ENCODE measurements at regions not wholly inside any gene's neighbourhood (a gene's known extent, or its start where the extent isn't known, plus 50 kb on each side); places are given as distances from the start of the nearest gene placed in this dataset.
"Not testable (repeated sequence)": the region's sequence is repeated elsewhere in the genome, so short reads cannot be mapped to it uniquely, and the experiment has no call there.

DNA sequence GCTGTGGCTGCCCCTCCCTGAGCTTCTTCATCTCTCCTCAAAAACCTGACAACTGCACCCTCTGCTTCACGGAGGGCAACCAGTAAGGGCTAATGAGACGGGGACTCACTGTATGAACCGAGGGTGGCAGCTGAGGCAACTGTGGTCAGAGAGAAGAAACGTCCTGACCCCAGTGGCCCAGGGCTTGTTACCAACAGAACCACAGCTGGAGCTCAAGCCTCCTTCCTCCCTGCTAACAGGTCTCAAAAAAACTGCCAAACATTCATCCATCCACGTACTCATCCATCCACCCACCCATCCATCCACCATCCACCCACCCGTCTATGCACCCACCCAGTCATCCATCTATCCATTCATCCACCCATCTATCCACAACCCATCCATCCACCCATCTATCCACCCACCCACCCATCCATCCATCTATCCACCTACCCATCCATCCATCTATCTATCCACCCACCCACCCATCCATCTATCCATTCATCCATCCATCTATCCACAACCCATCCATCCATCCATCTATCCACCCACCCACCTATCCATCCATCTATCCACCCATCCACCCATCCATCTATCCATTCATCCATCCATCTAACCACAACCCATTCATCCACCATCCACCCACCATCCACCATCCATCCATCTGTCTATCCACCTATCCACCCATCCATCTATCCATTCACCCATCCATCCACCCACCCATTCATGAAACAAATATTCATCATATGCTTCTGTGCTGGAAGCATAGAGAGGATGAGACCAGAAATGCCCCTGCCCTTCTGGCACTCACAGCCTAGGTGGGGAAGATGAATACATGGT is 111.7 kb downstream of the PDGFA start:
- TF ChIP-seq, protein P1, sequence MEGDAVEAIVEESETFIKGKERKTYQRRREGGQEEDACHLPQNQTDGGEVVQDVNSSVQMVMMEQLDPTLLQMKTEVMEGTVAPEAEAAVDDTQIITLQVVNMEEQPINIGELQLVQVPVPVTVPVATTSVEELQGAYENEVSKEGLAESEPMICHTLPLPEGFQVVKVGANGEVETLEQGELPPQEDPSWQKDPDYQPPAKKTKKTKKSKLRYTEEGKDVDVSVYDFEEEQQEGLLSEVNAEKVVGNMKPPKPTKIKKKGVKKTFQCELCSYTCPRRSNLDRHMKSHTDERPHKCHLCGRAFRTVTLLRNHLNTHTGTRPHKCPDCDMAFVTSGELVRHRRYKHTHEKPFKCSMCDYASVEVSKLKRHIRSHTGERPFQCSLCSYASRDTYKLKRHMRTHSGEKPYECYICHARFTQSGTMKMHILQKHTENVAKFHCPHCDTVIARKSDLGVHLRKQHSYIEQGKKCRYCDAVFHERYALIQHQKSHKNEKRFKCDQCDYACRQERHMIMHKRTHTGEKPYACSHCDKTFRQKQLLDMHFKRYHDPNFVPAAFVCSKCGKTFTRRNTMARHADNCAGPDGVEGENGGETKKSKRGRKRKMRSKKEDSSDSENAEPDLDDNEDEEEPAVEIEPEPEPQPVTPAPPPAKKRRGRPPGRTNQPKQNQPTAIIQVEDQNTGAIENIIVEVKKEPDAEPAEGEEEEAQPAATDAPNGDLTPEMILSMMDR (IDR thresholded peaks at IDR 0.05; ENCODE audit: low read length, missing control alignments), result no peak
- no peak for DNase-seq (ENCODE audit: low read depth)
- no peak overlapping the region for H3K4me3 ChIP-seq (replicated peaks; ENCODE audit: low read depth, low read length)

DNA sequence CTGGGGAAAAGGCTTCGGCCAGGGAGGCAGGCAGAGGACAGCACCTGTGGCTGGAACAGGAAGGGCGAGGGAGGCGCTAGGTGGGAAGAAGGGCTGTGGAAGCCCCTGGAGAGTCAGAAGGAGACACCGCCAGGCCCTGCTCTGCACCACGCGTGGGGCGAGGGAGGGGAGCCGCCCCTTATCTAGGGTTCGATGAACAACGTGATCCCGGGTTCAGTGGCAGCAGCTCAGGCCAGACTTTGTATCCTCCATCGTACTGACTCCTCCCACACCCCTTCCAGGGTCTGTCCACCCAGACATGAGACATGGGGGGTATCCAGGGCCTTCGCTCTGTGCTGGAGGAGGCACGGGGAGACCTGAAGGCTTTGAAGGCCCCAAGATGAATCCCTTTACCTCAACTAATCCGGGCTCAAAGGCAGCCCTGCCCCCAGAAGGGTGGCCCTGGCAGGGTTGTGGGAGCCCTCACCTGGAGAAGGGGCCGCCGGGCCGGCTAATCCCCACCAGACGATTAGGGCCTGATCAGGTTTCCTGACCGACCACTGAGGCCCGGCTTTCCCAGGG is 110.8 kb downstream of the PDGFA start:
- no peak overlapping the region for H3K4me3 ChIP-seq (replicated peaks; ENCODE audit: low read depth, low read length)
- TF ChIP-seq, protein P1 (IDR thresholded peaks at IDR 0.05; ENCODE audit: low read length, missing control alignments), result no peak
- no peak for DNase-seq (ENCODE audit: low read depth)

DNA sequence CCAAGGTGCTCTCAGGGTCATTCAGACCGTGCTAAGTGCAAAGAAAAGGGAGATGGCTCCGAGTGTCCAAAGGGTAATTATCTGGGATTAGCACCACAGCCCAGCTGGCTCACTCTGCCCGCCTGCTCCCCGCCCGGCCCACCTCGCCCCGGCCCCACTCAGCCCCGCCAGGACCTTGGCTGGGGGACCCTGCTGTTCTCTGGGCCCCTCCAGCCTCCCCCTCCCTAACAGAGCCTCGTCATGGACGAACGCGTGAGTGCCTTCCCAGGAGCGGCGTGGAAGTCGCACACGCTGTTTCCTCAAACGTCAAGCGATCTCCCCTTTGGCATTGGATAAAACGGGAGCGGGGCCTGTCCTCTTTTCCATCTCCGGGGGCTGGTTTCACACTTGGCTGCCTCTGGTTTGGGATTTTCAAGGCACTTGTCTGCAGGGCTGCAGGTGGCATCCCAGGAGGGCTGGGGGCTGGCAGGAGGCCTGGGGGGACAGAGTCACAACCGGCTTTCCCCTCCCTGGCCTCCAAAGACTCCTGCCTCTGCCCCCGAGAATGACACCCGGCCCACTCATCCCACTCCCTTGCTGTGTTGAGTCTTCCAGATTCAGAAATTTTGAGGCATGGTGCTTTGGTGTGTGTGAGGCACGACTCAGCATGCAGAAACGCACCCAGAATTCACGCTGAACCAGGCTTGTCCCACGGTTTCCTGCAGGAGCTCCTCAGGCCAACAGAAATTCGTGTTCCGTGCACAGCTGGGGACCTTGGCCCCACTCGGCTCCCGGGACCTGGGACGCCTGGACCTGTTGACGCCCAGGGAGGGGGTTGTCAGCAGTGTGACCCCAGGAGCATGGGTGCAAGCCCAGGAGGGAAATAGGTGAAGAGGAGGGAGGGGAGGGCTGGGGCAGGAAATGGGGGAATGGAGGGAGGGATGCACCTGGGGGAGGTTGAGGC is 110.0 kb downstream of the PDGFA start:
- DNase-seq (ENCODE audit: low read depth), result no peak
- TF ChIP-seq, protein P1 (IDR thresholded peaks at IDR 0.05; ENCODE audit: low read length, missing control alignments), result no peak

DNA sequence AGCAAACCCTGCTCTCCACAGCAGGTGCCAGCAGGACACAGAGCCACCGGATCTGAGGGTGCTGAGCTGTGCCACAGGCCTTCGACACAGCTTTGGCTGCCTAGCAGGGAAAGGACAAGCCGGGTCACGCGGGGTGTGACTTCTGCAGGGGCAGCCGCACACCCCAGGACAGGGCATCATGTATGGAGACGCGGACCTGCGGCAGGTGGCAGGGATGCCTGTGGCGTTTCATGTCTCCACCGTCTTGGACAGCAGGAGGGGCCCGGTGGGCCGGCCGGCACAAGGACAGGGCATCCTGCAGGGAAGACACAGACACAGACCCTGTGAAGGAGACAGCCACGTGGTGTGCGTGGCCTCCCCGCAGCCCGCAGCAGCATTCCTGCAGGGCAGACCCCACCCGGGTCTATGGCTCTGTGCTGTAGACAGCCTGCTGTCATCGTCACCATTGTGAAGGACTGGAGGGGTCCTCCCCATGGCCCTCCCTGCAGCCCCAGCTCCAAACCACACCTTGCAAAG is 109.2 kb downstream of the PDGFA start:
- TF ChIP-seq, protein P1 (IDR thresholded peaks at IDR 0.05; ENCODE audit: low read length, missing control alignments), result no peak
- no peak for DNase-seq (ENCODE audit: low read depth)
- H3K4me3 ChIP-seq (replicated peaks; ENCODE audit: low read depth, low read length), result no peak overlapping the region

More for the DNA sequence above, 110.0 kb downstream of the PDGFA start:
- no peak overlapping the region for H3K4me3 ChIP-seq (replicated peaks; ENCODE audit: low read depth, low read length)

DNA sequence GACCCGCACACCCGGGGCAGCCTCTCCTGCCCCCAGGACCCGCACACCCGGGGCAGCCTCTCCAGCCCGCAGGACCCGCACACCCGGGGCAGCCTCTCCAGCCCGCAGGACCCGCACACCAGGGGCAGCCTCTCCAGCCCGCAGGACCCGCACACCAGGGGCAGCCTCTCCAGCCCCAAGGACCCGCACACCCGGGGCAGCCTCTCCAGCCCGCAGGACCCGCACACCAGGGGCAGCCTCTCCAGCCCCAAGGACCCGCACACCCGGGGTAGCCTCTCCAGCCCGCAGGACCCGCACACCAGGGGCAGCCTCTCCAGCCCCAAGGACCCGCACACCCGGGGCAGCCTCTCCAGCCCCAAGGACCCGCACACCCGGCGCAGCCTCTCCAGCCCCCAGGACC is 108.5 kb downstream of the PDGFA start:
- not testable (repeated sequence) for H3K4me3 ChIP-seq (replicated peaks; ENCODE audit: low read depth, low read length); DNase-seq (ENCODE audit: low read depth)

DNA sequence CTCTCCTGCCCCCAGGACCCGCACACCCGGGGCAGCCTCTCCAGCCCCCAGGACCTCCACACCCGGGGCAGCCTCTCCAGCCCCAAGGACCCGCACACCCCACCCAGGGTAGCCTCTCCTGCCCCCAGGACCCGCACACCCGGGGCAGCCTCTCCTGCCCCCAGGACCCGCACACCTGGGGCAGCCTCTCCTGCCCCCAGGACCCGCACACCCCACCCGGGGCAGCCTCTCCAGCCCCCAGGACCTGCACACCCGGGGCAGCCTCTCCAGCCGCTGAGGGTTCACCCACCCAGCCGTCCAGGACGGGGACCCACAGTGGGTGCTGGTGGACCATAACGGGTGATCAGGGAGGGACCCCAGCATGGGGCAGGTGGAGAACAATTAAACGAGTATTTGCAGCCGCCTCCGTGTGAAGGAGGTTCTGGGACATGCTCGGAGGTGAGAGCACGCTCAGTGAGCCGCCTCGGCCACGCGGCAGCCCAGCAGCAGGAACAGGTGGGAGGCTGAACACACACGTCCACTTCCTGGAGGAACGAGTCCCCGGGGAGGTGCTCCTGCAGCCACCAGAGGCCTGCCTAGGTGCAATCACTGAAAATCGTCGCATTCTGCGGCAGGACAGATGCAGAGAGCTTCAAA is 107.9 kb downstream of the PDGFA start:
- TF ChIP-seq, protein P1 (IDR thresholded peaks at IDR 0.05; ENCODE audit: low read length, missing control alignments), result no peak
- no peak for DNase-seq (ENCODE audit: low read depth)
- no peak overlapping the region for H3K4me3 ChIP-seq (replicated peaks; ENCODE audit: low read depth, low read length)

Measured in fibroblast of pulmonary artery (primary cell).